HepG2 (cell line): ENCODE measurements at regions not wholly inside any gene's neighbourhood (a gene's known extent, or its start where the extent isn't known, plus 50 kb on each side); places are given as distances from the start of the nearest gene placed in this dataset.
"Not testable (repeated sequence)": the region's sequence is repeated elsewhere in the genome, so short reads cannot be mapped to it uniquely, and the experiment has no call there.

ENCODE experiments used
- ATAC-seq: fragments of 200-7000 bp; cut with Tn5 transposase; 3 replicates; pipeline ENCODE4 v1.9.1; 2020; ENCODE audit warnings: mild to moderate bottlenecking, moderate library complexity
- BruUV-seq: library from RNA; stranded (reverse); fragments of 400-500 nt; replicated peaks from 2 replicates; lab custom pipeline; 2021; lab: Mats Ljungman, UMichigan
- CTCF ChIA-PET: fragments of 300-600 bp; formaldehyde crosslinking; extraction: SDS; loops from one replicate; lab custom pipeline; 2021; ENCODE audit warnings: low total read pairs, inconsistent platforms, low intra/inter-chr PET ratio; lab: Yijun Ruan, JAX
- POLR2A ChIA-PET: fragments of 350-600 bp; sonication (Branson Sonifier 250); formaldehyde crosslinking; loops from one replicate; lab custom pipeline; 2020; ENCODE audit warnings: antibody characterized with exemption, inconsistent platforms; lab: Yijun Ruan, JAX
- DNase-seq: peaks from one replicate; pipeline ENCODE4 v3.0.0-alpha.2; 2015; ENCODE audit warnings: low spot score
- FAIRE-seq: peaks from 3 replicates; lab custom pipeline; 2011; peaks lifted over from hg19 to GRCh38; lab: Jason Lieb, UNC
- H2AFZ ChIP-seq: one replicate; pipeline ENCODE4 v1.6.1; 2011; ENCODE audit warnings: low read length, inconsistent platforms
- H3K27ac ChIP-seq: fragments of 300-600 bp; 3 replicates; pipeline ENCODE4 v1.8.0; 2011; ENCODE audit warnings: mixed run types, mild to moderate bottlenecking, mixed read lengths, low read length, inconsistent platforms; ENCODE audit not compliant: insufficient read depth; ENCODE audit errors: extremely low read length
- H3K27me3 ChIP-seq, 2 experiments: fragments of 200-600 bp in 1 of 2; 2 replicates in 1 of 2; 3 replicates in 1 of 2; pipeline versions ENCODE4 v1.6.0 to v1.8.0; 2011; ENCODE audit warnings: low read length in 2 of 2, mild to moderate bottlenecking in 2 of 2, moderate library complexity in 2 of 2, inconsistent platforms in 1 of 2; ENCODE audit not compliant: insufficient read depth in 2 of 2, control insufficient read depth in 1 of 2
- H3K36me3 ChIP-seq, 2 experiments: fragments of 200-600 bp in 1 of 2; replicated peaks in 1 of 2; 2 replicates in 1 of 2; 3 replicates in 1 of 2; pipeline versions ENCODE4 v1.5.1 to v1.8.0; 2011; ENCODE audit warnings: low read length in 2 of 2, inconsistent platforms in 1 of 2; ENCODE audit not compliant: insufficient read depth in 2 of 2, control insufficient read depth in 1 of 2
- H3K4me1 ChIP-seq: 2 replicates; pipeline ENCODE4 v1.5.1; 2012; ENCODE audit warnings: low read length, inconsistent platforms; ENCODE audit not compliant: insufficient read depth
- H3K4me2 ChIP-seq: 2 replicates; pipeline ENCODE4 v1.6.0; 2011; ENCODE audit warnings: low read depth, low read length, inconsistent platforms
- H3K4me3 ChIP-seq, 3 experiments: fragments of 200-600 bp in 1 of 3; sonication (generic), shearing (Covaris generic) in 1 of 3; replicated peaks in 1 of 3; 2 replicates each; pipeline ENCODE4 v1.5.1; 2011 to 2016; ENCODE audit warnings: low read length in 3 of 3, inconsistent platforms in 2 of 3, low read depth in 2 of 3, mild to moderate bottlenecking in 2 of 3, control low read depth in 1 of 3, mixed read lengths in 1 of 3; ENCODE audit not compliant: insufficient read depth in 1 of 3
- H3K79me2 ChIP-seq: one replicate; pipeline ENCODE4 v1.6.1; 2011; ENCODE audit warnings: low read length, inconsistent platforms; ENCODE audit not compliant: insufficient read depth
- H3K9ac ChIP-seq: 2 replicates; pipeline ENCODE4 v1.6.0; 2011; ENCODE audit warnings: mild to moderate bottlenecking, low read depth, low read length, inconsistent platforms; ENCODE audit not compliant: insufficient read depth
- H3K9me3 ChIP-seq: 2 replicates; pipeline ENCODE4 v1.5.1; 2012; ENCODE audit warnings: mild to moderate bottlenecking, low read length
- H4K20me1 ChIP-seq: 2 replicates; pipeline ENCODE4 v1.6.0; 2011; ENCODE audit warnings: inconsistent platforms, mild to moderate bottlenecking, low read length, moderate library complexity; ENCODE audit not compliant: insufficient read depth
- DR1 ChIP-seq: sonication (generic); formaldehyde crosslinking; IDR thresholded peaks from 2 replicates; pipeline ENCODE4 v1.8.0; 2021; ENCODE audit warnings: mild to moderate bottlenecking, missing genetic modification reagents, inconsistent platforms
- FOXO1 ChIP-seq: sonication (generic); formaldehyde crosslinking; IDR thresholded peaks from 2 replicates; pipeline ENCODE4 v1.4.0; 2020; ENCODE audit warnings: missing genetic modification reagents
- RAD51 ChIP-seq: fragments of 450-650 bp; IDR thresholded peaks from 2 replicates; pipeline ENCODE4 v1.6.1; 2016; ENCODE audit warnings: borderline replicate concordance
- TAF1 ChIP-seq: sonication (generic); formaldehyde crosslinking; IDR thresholded peaks from 2 replicates; pipeline ENCODE4 v1.4.0; 2020; ENCODE audit warnings: missing genetic modification reagents
- WGBS: methylation state at CpG from one replicate; pipeline ENCODE4 v1.1.6; 2017; ENCODE audit warnings: low lambda C conversion rate; 5-methylcytosine and 5-hydroxymethylcytosine counted together
- in situ Hi-C: cut with HindIII; loops from 2 replicates; pipeline ENCODE4 v1.10.0; 2017; ENCODE audit warnings: low pct_unique_long_range_greater_than_20kb; ENCODE audit not compliant: extremely low pct_ligation_motif_present
- intact Hi-C: fragments of 100-400 bp; cut with micrococcal nuclease; formaldehyde crosslinking; loops from one replicate; pipeline ENCODE4 v1.10.0; 2022; ENCODE audit not compliant: unreplicated experiment

DNA sequence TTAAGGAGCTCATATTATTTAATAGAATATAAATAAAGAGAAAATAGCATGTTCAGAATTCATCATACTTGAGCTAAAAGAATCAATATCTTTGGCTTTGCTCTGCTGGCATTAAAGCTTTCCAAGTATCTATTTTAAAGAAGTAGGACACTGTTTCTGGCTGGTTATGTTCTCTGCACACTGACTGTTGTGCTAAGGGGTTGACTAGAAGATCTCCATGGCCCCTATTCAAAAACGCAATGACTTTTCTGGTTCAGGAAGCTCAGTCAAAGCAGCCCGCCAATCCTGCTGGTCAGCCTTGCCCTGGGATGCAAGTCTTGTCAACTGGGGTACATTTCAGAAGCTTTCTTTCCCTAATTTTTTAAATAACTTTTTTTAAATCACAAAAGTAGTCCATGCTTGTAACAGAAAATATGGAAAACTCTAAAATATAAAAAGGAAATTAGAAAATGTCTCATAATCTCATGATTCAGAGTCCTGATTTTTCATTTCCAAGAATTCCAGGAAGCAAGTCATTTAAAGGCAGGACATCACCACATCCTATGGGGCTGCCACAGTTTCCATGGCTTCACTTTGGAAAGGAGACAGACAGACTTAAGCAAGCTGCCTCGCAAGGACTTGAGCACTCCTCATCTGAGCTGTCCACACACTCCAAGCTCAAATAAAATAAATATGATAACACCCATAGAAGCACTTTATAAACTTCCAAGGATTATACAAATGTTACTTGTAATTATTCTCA is 195.1 kb downstream of the TXNL1 start:
- H3K36me3 ChIP-seq: no peaks in the 10 kb centered on the region
- ATAC-seq: no peak
- in situ Hi-C loops: no loop called here
- FAIRE-seq: no peak
- no peak overlapping the region for H3K4me3 ChIP-seq
- H3K9ac ChIP-seq: no peak overlapping the region
- ChIA-PET CTCF (no interaction called here), POLR2A (no interaction called here)
- H3K4me1 ChIP-seq: no peaks in the 10 kb centered on the region
- DNase-seq: no peak
- BruUV-seq: no TSS peak
- intact Hi-C loops: no loop called here
- 13% methylated on average over 3 of the region's 3 CpGs for WGBS
- TF ChIP-seq TAF1 (CRISPR knock-in tag) (no peak), FOXO1 (CRISPR knock-in tag) (no peak), DR1 (CRISPR knock-in tag) (no peak)
- H3K27me3 ChIP-seq: no peaks in the 10 kb centered on the region
- H2AFZ ChIP-seq: no peak overlapping the region
- no peaks in the 10 kb centered on the region for H4K20me1 ChIP-seq
- no peaks in the 10 kb centered on the region for H3K79me2 ChIP-seq
- H3K4me2 ChIP-seq: no peak overlapping the region
- no peaks in the 10 kb centered on the region for H3K9me3 ChIP-seq
- no peak overlapping the region for H3K27ac ChIP-seq

DNA sequence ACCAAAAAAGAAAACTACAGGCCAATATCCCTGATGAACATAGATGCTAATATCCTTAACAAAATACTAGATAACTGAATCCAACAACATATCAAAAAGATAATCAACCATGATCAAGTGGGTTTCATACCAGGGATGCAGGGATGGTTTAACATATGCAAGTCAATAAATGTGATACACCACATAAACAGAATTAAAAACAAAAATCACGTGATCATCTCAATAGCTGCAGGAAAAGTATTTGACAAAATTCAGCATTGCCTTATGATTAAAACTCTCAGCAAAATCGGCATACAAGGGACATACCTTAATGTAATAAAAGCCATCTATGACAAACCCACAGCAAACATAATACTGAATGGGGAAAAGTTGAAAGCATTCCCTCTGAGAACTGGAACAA is 199.9 kb downstream of the TXNL1 start:
- H2AFZ ChIP-seq: not testable (repeated sequence)
- TF ChIP-seq RAD51: peak; percentile 74
- TF ChIP-seq, all 625 proteins: peak for 1; not testable (repeated sequence) for 624
- H4K20me1 ChIP-seq, BruUV-seq, H3K36me3 ChIP-seq, FAIRE-seq, H3K9me3 ChIP-seq, H3K4me1 ChIP-seq, in situ Hi-C loops, H3K79me2 ChIP-seq, CTCF ChIA-PET, H3K4me2 ChIP-seq, DNase-seq, H3K27ac ChIP-seq, H3K27me3 ChIP-seq, ATAC-seq, intact Hi-C loops, POLR2A ChIA-PET, H3K4me3 ChIP-seq, H3K9ac ChIP-seq: not testable (repeated sequence)
- WGBS: 5% methylated on average over 2 of the region's 2 CpGs
